ENCODE measurements at regions not wholly inside any gene's neighbourhood (a gene's known extent, or its start where the extent isn't known, plus 50 kb on each side); places are given as distances from the start of the nearest gene placed in this dataset.

DNA sequence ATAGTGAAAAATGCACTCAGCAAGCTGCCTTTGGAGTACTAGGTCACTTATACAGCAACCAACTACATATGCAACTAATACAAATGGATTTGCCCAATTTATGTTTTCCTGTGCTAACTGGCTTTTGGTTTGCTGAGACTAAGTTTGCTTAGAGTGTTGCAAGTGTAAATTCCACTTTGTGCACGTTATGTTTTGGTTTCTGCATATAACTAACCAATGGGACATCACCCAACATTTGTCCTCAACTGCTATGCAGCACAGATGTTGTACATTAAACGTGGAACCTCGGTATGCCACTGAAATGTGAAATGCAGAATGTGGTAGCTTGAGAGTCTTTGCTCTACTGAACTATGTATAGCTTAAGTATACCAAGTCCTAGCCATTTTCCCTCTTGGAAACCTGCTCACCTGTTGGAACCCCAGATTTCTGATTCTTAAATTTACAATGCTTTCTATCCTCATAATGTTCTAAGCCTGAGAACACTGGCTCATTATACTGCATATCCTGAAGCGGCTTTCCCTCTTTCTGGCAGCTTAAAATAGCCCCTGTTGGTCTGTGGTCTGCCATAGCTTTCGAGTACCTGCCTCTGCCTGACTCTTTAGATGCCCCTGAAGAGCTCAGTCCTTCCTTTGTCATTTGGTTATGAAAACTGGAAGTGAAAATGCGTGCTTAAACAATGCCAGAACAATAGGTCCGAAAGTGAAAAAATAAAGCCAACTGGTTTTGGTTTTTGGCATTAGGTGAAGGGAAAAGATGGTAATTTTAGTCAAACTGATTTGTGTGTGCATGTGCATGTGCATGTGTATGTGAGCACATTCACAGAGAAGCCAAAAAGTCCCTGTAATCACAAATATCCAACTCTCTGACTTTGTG lies 158.0 kb downstream of the SH2D1A start:
- TF ChIP-seq POLR2AphosphoS5 (IDR thresholded peaks at IDR 0.05; ENCODE audit: low read depth, low read length) (no peak), TAF1 (IDR thresholded peaks at IDR 0.05; ENCODE audit: borderline replicate concordance, insufficient read depth, low read length) (no peak), SIN3A (IDR thresholded peaks at IDR 0.05; ENCODE audit: borderline replicate concordance, insufficient read depth, low read length) (no peak), FOXP2 (optimal IDR thresholded peaks at IDR 0.05; ENCODE audit: borderline replicate concordance, extremely low read depth, extremely low read length, insufficient read depth) (no peak)
- TF ChIP-seq, protein P1, sequence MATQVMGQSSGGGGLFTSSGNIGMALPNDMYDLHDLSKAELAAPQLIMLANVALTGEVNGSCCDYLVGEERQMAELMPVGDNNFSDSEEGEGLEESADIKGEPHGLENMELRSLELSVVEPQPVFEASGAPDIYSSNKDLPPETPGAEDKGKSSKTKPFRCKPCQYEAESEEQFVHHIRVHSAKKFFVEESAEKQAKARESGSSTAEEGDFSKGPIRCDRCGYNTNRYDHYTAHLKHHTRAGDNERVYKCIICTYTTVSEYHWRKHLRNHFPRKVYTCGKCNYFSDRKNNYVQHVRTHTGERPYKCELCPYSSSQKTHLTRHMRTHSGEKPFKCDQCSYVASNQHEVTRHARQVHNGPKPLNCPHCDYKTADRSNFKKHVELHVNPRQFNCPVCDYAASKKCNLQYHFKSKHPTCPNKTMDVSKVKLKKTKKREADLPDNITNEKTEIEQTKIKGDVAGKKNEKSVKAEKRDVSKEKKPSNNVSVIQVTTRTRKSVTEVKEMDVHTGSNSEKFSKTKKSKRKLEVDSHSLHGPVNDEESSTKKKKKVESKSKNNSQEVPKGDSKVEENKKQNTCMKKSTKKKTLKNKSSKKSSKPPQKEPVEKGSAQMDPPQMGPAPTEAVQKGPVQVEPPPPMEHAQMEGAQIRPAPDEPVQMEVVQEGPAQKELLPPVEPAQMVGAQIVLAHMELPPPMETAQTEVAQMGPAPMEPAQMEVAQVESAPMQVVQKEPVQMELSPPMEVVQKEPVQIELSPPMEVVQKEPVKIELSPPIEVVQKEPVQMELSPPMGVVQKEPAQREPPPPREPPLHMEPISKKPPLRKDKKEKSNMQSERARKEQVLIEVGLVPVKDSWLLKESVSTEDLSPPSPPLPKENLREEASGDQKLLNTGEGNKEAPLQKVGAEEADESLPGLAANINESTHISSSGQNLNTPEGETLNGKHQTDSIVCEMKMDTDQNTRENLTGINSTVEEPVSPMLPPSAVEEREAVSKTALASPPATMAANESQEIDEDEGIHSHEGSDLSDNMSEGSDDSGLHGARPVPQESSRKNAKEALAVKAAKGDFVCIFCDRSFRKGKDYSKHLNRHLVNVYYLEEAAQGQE (IDR thresholded peaks at IDR 0.05; ENCODE audit: insufficient read depth in 1 of 2, low read depth in 2 of 2, low read length in 2 of 2), result no peak

GRCh38 chrX:124506066-124506465 lies 159.7 kb downstream of the SH2D1A start:
- TF ChIP-seq SIN3A (IDR thresholded peaks at IDR 0.05; ENCODE audit: borderline replicate concordance, insufficient read depth, low read length) (no peak), FOXP2 (optimal IDR thresholded peaks at IDR 0.05; ENCODE audit: borderline replicate concordance, extremely low read depth, extremely low read length, insufficient read depth) (no peak), TAF1 (IDR thresholded peaks at IDR 0.05; ENCODE audit: borderline replicate concordance, insufficient read depth, low read length) (no peak), POLR2AphosphoS5 (IDR thresholded peaks at IDR 0.05; ENCODE audit: low read depth, low read length) (no peak)
- TF ChIP-seq, protein P1 (IDR thresholded peaks at IDR 0.05; ENCODE audit: insufficient read depth in 1 of 2, low read depth in 2 of 2, low read length in 2 of 2), result no peak

- TF ChIP-seq TAF1 (IDR thresholded peaks at IDR 0.05; ENCODE audit: borderline replicate concordance, insufficient read depth, low read length) (no peak), FOXP2 (optimal IDR thresholded peaks at IDR 0.05; ENCODE audit: borderline replicate concordance, extremely low read depth, extremely low read length, insufficient read depth) (no peak), POLR2AphosphoS5 (IDR thresholded peaks at IDR 0.05; ENCODE audit: low read depth, low read length) (no peak), SIN3A (IDR thresholded peaks at IDR 0.05; ENCODE audit: borderline replicate concordance, insufficient read depth, low read length) (no peak)
- TF ChIP-seq, protein P1 (IDR thresholded peaks at IDR 0.05; ENCODE audit: insufficient read depth in 1 of 2, low read depth in 2 of 2, low read length in 2 of 2), result no peak
Observed at GRCh38 chrX:124507246-124507645, 160.9 kb downstream of the SH2D1A start.

- TF ChIP-seq, protein P1 (IDR thresholded peaks at IDR 0.05; ENCODE audit: insufficient read depth in 1 of 2, low read depth in 2 of 2, low read length in 2 of 2), result no peak
- TF ChIP-seq SIN3A (IDR thresholded peaks at IDR 0.05; ENCODE audit: borderline replicate concordance, insufficient read depth, low read length) (no peak), POLR2AphosphoS5 (IDR thresholded peaks at IDR 0.05; ENCODE audit: low read depth, low read length) (no peak), TAF1 (IDR thresholded peaks at IDR 0.05; ENCODE audit: borderline replicate concordance, insufficient read depth, low read length) (no peak), FOXP2 (optimal IDR thresholded peaks at IDR 0.05; ENCODE audit: borderline replicate concordance, extremely low read depth, extremely low read length, insufficient read depth) (no peak)
Observed at GRCh38 chrX:124518885-124519284, 172.5 kb downstream of the SH2D1A start.
